ENCODE measurements at regions not wholly inside any gene's neighbourhood (a gene's known extent, or its start where the extent isn't known, plus 50 kb on each side); places are given as distances from the start of the nearest gene placed in this dataset.
"Not testable (repeated sequence)": the region's sequence is repeated elsewhere in the genome, so short reads cannot be mapped to it uniquely, and the experiment has no call there.

DNA sequence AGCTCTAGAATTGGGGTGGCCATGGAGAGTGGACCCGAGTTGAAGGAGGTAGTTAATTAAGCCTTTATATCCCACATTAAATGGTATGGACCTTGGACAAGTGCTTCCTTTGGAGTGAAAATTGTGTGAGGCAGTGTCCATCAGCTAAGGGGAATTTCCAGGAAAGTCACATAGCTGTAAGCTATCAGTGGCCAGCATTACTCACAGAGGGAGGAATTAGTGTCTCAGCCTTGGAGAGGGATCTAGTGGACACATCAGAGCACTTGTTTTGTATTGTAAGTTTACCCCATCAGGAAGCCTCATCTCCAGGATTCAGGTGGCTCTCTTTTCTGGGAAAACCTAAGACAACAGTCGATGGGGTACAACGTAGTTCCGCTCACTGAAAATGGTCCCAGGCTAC, 416.7 kb downstream of the TFEC start:
- no peak overlapping the region for H2BK5ac ChIP-seq (ENCODE audit: low read depth, low read length, poor library complexity, severe bottlenecking)
- H3K18ac ChIP-seq (ENCODE audit: low read depth in 1 of 2, low read length in 2 of 2): no peak overlapping the region
- H3K4ac ChIP-seq (ENCODE audit: low read depth in 1 of 2, low read length in 2 of 2): no peak overlapping the region
- no peaks in the 10 kb centered on the region for H3K27me3 ChIP-seq (ENCODE audit: control insufficient read depth in 1 of 2, insufficient read depth in 1 of 2, low read length in 2 of 2)
- no peaks in the 10 kb centered on the region for H3K9me3 ChIP-seq (ENCODE audit: control insufficient read depth, low read length)
- no peaks in the 10 kb centered on the region for H3K4me1 ChIP-seq (ENCODE audit: control insufficient read depth, insufficient read depth, low read depth, low read length)
- DNase-seq: no peak
- H2AFZ ChIP-seq (ENCODE audit: low read depth, low read length): no peak overlapping the region
- H3K23ac ChIP-seq (ENCODE audit: low read length in 2 of 2): no peak overlapping the region
- H3K27ac ChIP-seq (ENCODE audit: low read length, poor library complexity, severe bottlenecking): no peak overlapping the region
- H2BK120ac ChIP-seq (ENCODE audit: low read depth, low read length): no peak overlapping the region
- no peak overlapping the region for H3K4me3 ChIP-seq (ENCODE audit: insufficient read depth in 1 of 2, low read depth in 1 of 2, low read length in 2 of 2)
- H3K79me1 ChIP-seq (replicated peaks; ENCODE audit: low read length, poor library complexity, severe bottlenecking): no peaks in the 10 kb centered on the region
- H3K36me3 ChIP-seq (ENCODE audit: control insufficient read depth in 1 of 2, insufficient read depth in 2 of 2, low read depth in 1 of 2, low read length in 2 of 2): no peaks in the 10 kb centered on the region
- no peak overlapping the region for H4K91ac ChIP-seq (ENCODE audit: low read length)
- no peak overlapping the region for H2BK12ac ChIP-seq (ENCODE audit: low read length in 2 of 2)
- no peak overlapping the region for H3K4me2 ChIP-seq (ENCODE audit: low read length, poor library complexity, severe bottlenecking)
- H2BK15ac ChIP-seq (ENCODE audit: low read depth, poor library complexity, severe bottlenecking): no peak overlapping the region
- no peak overlapping the region for H4K8ac ChIP-seq (ENCODE audit: low read length)
- WGBS: 95% methylated on average over 4 of the region's 4 CpGs
- H2AK5ac ChIP-seq (ENCODE audit: low read length, severe bottlenecking): no peak overlapping the region
- H3K14ac ChIP-seq (ENCODE audit: low read length in 2 of 2): no peak overlapping the region
- H3K9ac ChIP-seq (ENCODE audit: low read length): no peak overlapping the region

DNA sequence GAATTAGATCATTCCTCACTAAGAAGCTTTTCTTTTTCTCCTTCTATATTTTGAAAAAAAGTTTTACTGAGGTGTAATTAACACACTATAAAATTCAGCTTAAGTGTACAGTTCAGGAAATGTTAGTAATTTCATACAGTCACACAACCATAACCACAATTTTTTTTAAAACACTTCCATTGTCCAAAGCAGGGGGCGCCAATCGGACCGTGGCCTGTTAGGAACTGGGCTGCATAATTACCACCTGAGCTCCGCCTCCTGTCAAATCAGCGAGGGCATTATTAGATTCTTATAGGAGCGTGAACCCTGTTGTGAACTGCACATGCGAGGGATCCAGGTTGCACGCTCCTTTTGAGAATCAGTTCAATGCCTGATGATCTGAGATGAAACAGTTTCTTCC, 427.1 kb downstream of the TFEC start:
- H2AK5ac ChIP-seq (ENCODE audit: low read length, severe bottlenecking): no peak overlapping the region
- H2BK5ac ChIP-seq (ENCODE audit: low read depth, low read length, poor library complexity, severe bottlenecking): no peak overlapping the region
- no peaks in the 10 kb centered on the region for H3K4me1 ChIP-seq (ENCODE audit: control insufficient read depth, insufficient read depth, low read depth, low read length)
- H3K27ac ChIP-seq (ENCODE audit: low read length, poor library complexity, severe bottlenecking): no peak overlapping the region
- no peaks in the 10 kb centered on the region for H3K27me3 ChIP-seq (ENCODE audit: control insufficient read depth in 1 of 2, insufficient read depth in 1 of 2, low read length in 2 of 2)
- no peak overlapping the region for H3K23ac ChIP-seq (ENCODE audit: low read length in 2 of 2)
- H3K9ac ChIP-seq (ENCODE audit: low read length): no peak overlapping the region
- H3K4ac ChIP-seq (ENCODE audit: low read depth in 1 of 2, low read length in 2 of 2): no peak overlapping the region
- no peak overlapping the region for H2BK120ac ChIP-seq (ENCODE audit: low read depth, low read length)
- WGBS: 88% methylated on average over 8 of the region's 8 CpGs
- no peaks in the 10 kb centered on the region for H3K36me3 ChIP-seq (ENCODE audit: control insufficient read depth in 1 of 2, insufficient read depth in 2 of 2, low read depth in 1 of 2, low read length in 2 of 2)
- no peak overlapping the region for H3K4me2 ChIP-seq (ENCODE audit: low read length, poor library complexity, severe bottlenecking)
- no peak overlapping the region for H3K14ac ChIP-seq (ENCODE audit: low read length in 2 of 2)
- H3K18ac ChIP-seq (ENCODE audit: low read depth in 1 of 2, low read length in 2 of 2): no peak overlapping the region
- no peaks in the 10 kb centered on the region for H3K9me3 ChIP-seq (ENCODE audit: control insufficient read depth, low read length)
- no peak overlapping the region for H4K91ac ChIP-seq (ENCODE audit: low read length)
- H2AFZ ChIP-seq (ENCODE audit: low read depth, low read length): no peak overlapping the region
- H3K79me1 ChIP-seq (replicated peaks; ENCODE audit: low read length, poor library complexity, severe bottlenecking): no peaks in the 10 kb centered on the region
- H4K8ac ChIP-seq (ENCODE audit: low read length): no peak overlapping the region
- H2BK12ac ChIP-seq (ENCODE audit: low read length in 2 of 2): no peak overlapping the region
- no peak for DNase-seq
- no peak overlapping the region for H3K4me3 ChIP-seq (ENCODE audit: insufficient read depth in 1 of 2, low read depth in 1 of 2, low read length in 2 of 2)
- H2BK15ac ChIP-seq (ENCODE audit: low read depth, poor library complexity, severe bottlenecking): no peak overlapping the region

DNA sequence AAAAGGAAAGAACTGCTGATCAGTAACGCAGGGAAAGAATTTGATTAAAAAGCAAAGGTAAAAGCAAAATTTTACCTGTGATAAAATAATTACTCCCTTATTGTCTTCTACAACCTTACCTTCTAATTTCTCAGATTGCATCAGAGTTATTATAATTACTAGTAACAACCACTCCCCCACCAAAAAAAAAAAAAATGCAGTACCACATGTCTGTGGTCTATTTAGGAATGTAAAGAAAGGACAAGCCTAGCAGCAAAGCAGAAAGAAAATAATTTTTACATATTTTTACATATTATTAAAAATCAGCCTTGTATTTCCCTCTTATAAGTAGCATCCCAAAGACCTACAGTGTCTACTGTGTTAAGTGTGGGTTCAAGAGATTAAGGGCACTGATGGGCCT, 430.4 kb downstream of the TFEC start:
- Histone ChIP-seq H3K4me2 (ENCODE audit: low read length, poor library complexity, severe bottlenecking) (no peak overlapping the region), H3K18ac (ENCODE audit: low read depth in 1 of 2, low read length in 2 of 2) (no peak overlapping the region), H3K4ac (ENCODE audit: low read depth in 1 of 2, low read length in 2 of 2) (no peak overlapping the region), H3K27me3 (ENCODE audit: control insufficient read depth in 1 of 2, insufficient read depth in 1 of 2, low read length in 2 of 2) (no peaks in the 10 kb centered on the region), H3K9ac (ENCODE audit: low read length) (no peak overlapping the region), H3K27ac (ENCODE audit: low read length, poor library complexity, severe bottlenecking) (no peak overlapping the region), H3K9me3 (ENCODE audit: control insufficient read depth, low read length) (peaks cover 7% of the 10 kb centered on the region), H2BK5ac (ENCODE audit: low read depth, low read length, poor library complexity, severe bottlenecking) (no peak overlapping the region), H3K4me1 (ENCODE audit: control insufficient read depth, insufficient read depth, low read depth, low read length) (no peaks in the 10 kb centered on the region), H3K23ac (ENCODE audit: low read length in 2 of 2) (no peak overlapping the region), H2BK120ac (ENCODE audit: low read depth, low read length) (no peak overlapping the region), H3K14ac (ENCODE audit: low read length in 2 of 2) (no peak overlapping the region), H3K79me1 (replicated peaks; ENCODE audit: low read length, poor library complexity, severe bottlenecking) (no peaks in the 10 kb centered on the region), H4K91ac (ENCODE audit: low read length) (no peak overlapping the region), H3K36me3 (ENCODE audit: control insufficient read depth in 1 of 2, insufficient read depth in 2 of 2, low read depth in 1 of 2, low read length in 2 of 2) (no peaks in the 10 kb centered on the region), H2AFZ (ENCODE audit: low read depth, low read length) (no peak overlapping the region), H2AK5ac (ENCODE audit: low read length, severe bottlenecking) (no peak overlapping the region), H2BK12ac (ENCODE audit: low read length in 2 of 2) (no peak overlapping the region), H4K8ac (ENCODE audit: low read length) (no peak overlapping the region), H2BK15ac (ENCODE audit: low read depth, poor library complexity, severe bottlenecking) (no peak overlapping the region), H3K4me3 (ENCODE audit: insufficient read depth in 1 of 2, low read depth in 1 of 2, low read length in 2 of 2) (no peak overlapping the region)
- no CpG with 5 or more reads among the region's 1 CpG for WGBS
- no peak for DNase-seq

DNA sequence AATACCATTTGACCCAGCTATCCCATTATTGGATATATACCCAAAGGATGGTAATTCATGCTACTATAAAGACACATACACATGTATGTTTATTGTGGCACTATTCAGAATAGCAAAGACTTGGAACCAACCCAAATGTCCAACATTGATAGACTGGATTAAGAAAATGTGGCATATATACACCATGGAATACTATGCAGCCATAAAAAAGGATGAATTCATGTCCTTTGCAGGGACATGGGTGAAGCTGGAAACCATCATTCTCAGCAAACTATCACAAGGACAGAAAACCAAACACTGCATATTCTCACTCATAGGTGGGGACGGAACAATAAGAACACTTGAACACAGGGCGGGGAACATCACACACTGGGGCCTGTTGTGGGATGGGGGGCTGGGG, 431.4 kb downstream of the TFEC start:
- 100% methylated on average over 2 of the region's 2 CpGs for WGBS
- H3K23ac ChIP-seq (ENCODE audit: low read length in 2 of 2): not testable (repeated sequence)

More for the DNA sequence above, 431.4 kb downstream of the TFEC start:
- not testable (repeated sequence) for H4K91ac ChIP-seq (ENCODE audit: low read length); H2BK5ac ChIP-seq (ENCODE audit: low read depth, low read length, poor library complexity, severe bottlenecking); H2BK120ac ChIP-seq (ENCODE audit: low read depth, low read length); H3K79me1 ChIP-seq (replicated peaks; ENCODE audit: low read length, poor library complexity, severe bottlenecking); H3K18ac ChIP-seq (ENCODE audit: low read depth in 1 of 2, low read length in 2 of 2); H3K9me3 ChIP-seq (ENCODE audit: control insufficient read depth, low read length); H3K4ac ChIP-seq (ENCODE audit: low read depth in 1 of 2, low read length in 2 of 2); H3K4me1 ChIP-seq (ENCODE audit: control insufficient read depth, insufficient read depth, low read depth, low read length); H3K27me3 ChIP-seq (ENCODE audit: control insufficient read depth in 1 of 2, insufficient read depth in 1 of 2, low read length in 2 of 2); H2BK12ac ChIP-seq (ENCODE audit: low read length in 2 of 2); H3K9ac ChIP-seq (ENCODE audit: low read length); H3K36me3 ChIP-seq (ENCODE audit: control insufficient read depth in 1 of 2, insufficient read depth in 2 of 2, low read depth in 1 of 2, low read length in 2 of 2); H3K27ac ChIP-seq (ENCODE audit: low read length, poor library complexity, severe bottlenecking); H3K4me3 ChIP-seq (ENCODE audit: insufficient read depth in 1 of 2, low read depth in 1 of 2, low read length in 2 of 2); DNase-seq; H2BK15ac ChIP-seq (ENCODE audit: low read depth, poor library complexity, severe bottlenecking); H3K4me2 ChIP-seq (ENCODE audit: low read length, poor library complexity, severe bottlenecking); H4K8ac ChIP-seq (ENCODE audit: low read length); H3K14ac ChIP-seq (ENCODE audit: low read length in 2 of 2); H2AK5ac ChIP-seq (ENCODE audit: low read length, severe bottlenecking); H2AFZ ChIP-seq (ENCODE audit: low read depth, low read length)
